Mammary epithelial cell (primary cell): ENCODE measurements at regions not wholly inside any gene's neighbourhood (a gene's known extent, or its start where the extent isn't known, plus 50 kb on each side); places are given as distances from the start of the nearest gene placed in this dataset.

ENCODE experiments used
- EZH2 ChIP-seq: IDR thresholded peaks from 2 replicates; pipeline ENCODE4 v1.6.1; 2012; ENCODE audit warnings: low read length, inconsistent platforms, borderline replicate concordance
- TF ChIP-seq, protein P1 (sequence below), 2 donors: IDR thresholded peaks in 1 of 2; conservative IDR thresholded peaks in 1 of 2; 2 replicates each; pipeline ENCODE4 v1.5.1; 2011 to 2012; ENCODE audit warnings: inconsistent platforms in 2 of 2, low read length in 2 of 2, mild to moderate bottlenecking in 2 of 2, control low read depth in 1 of 2, low read depth in 1 of 2; ENCODE audit not compliant: insufficient read depth in 1 of 2; ENCODE audit errors: extremely low read depth in 1 of 2

DNA sequence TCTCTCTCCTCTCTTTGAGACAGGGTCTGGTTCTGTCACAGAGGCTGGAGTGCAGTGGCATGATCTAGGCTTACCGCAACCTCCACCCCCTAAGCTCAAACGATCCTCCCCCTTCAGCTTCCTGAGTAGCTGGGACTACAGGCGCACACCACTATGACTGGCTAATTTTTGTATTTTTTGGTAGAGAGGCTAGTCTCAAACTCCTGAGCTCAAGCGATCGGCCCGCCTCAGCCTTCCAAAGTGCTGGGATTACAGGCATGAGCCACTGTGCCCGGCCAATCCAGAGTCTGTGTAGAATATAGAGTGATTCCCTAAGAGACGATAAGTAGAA is 65.8 kb upstream of the RPH3AL start:
- TF ChIP-seq, protein P1, sequence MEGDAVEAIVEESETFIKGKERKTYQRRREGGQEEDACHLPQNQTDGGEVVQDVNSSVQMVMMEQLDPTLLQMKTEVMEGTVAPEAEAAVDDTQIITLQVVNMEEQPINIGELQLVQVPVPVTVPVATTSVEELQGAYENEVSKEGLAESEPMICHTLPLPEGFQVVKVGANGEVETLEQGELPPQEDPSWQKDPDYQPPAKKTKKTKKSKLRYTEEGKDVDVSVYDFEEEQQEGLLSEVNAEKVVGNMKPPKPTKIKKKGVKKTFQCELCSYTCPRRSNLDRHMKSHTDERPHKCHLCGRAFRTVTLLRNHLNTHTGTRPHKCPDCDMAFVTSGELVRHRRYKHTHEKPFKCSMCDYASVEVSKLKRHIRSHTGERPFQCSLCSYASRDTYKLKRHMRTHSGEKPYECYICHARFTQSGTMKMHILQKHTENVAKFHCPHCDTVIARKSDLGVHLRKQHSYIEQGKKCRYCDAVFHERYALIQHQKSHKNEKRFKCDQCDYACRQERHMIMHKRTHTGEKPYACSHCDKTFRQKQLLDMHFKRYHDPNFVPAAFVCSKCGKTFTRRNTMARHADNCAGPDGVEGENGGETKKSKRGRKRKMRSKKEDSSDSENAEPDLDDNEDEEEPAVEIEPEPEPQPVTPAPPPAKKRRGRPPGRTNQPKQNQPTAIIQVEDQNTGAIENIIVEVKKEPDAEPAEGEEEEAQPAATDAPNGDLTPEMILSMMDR (conservative IDR thresholded peaks at IDR 0.05 in 1 of 2, IDR thresholded peaks at IDR 0.05 in 1 of 2; ENCODE audit: extremely low read depth in 1 of 2, insufficient read depth in 1 of 2, low read depth in 1 of 2, low read length in 2 of 2), result no peak
- no peak for TF ChIP-seq EZH2
